Stimulated activated effector memory CD8-positive, alpha-beta T cell treated with anti-CD3 and anti-CD28 coated beads, Interleukin-12 subunit alpha, Interleukin-12 subunit beta, amount 100 ng/mL, for 72 hours (primary cell): ENCODE measurements at regions not wholly inside any gene's neighbourhood (a gene's known extent, or its start where the extent isn't known, plus 50 kb on each side); places are given as distances from the start of the nearest gene placed in this dataset.
A peak's percentile ranks its signal among the peaks of the same experiment; 100 is the strongest.

Source experiments
- ATAC-seq: fragments of 150-1000 bp; cut with Tn5 transposase; 2 replicates; pipeline ENCODE4 v1.10.0; 2021
- DNase-seq, 2 donors: peaks; one replicate each; pipeline ENCODE4 v3.0.0; 2021 to 2022; ENCODE audit warnings: low spot score in 2 of 2
- H3K27ac Mint-ChIP-seq: one replicate; pipeline ENCODE4 v1.8.0; 2022; ENCODE audit warnings: mild to moderate bottlenecking, mixed read lengths
- H3K36me3 Mint-ChIP-seq: one replicate; pipeline ENCODE4 v1.8.0; 2022; ENCODE audit warnings: mild to moderate bottlenecking, mixed read lengths
- H3K4me1 Mint-ChIP-seq: one replicate; pipeline ENCODE4 v1.8.0; 2022; ENCODE audit warnings: mixed read lengths
- H3K4me3 Mint-ChIP-seq: one replicate; pipeline ENCODE4 v1.8.0; 2022; ENCODE audit warnings: mild to moderate bottlenecking, mixed read lengths
- H3K9me3 Mint-ChIP-seq: one replicate; pipeline ENCODE4 v1.8.0; 2022; ENCODE audit warnings: mixed read lengths

- DNase-seq (no peak), ATAC-seq (no peak)
- Mint-ChIP-seq H3K4me3 (no peak overlapping the region), H3K4me1 (no peaks in the 10 kb centered on the region), H3K27ac (no peak overlapping the region), H3K36me3 (no peaks in the 10 kb centered on the region), H3K9me3 (peaks cover 6% of the 10 kb centered on the region)
Observed at GRCh38 chr2:157984866-157985265, 108.7 kb upstream of the ACVR1 start.

- ATAC-seq, result no peak
- H3K4me1 Mint-ChIP-seq, result no peaks in the 10 kb centered on the region
- H3K4me3 Mint-ChIP-seq, result no peak overlapping the region
- H3K27ac Mint-ChIP-seq, result no peak overlapping the region
- no peak for DNase-seq
- H3K36me3 Mint-ChIP-seq, result no peaks in the 10 kb centered on the region
- peaks cover 8% of the 10 kb centered on the region for H3K9me3 Mint-ChIP-seq
Observed at GRCh38 chr2:157980020-157980419, 103.9 kb upstream of the ACVR1 start.

GRCh38 chr2:157971702-157972101 lies 95.6 kb upstream of the ACVR1 start:
- ATAC-seq, result no peak
- no peaks in the 10 kb centered on the region for H3K4me1 Mint-ChIP-seq
- no peak overlapping the region for H3K4me3 Mint-ChIP-seq
- H3K27ac Mint-ChIP-seq, result no peak overlapping the region
- peaks cover 2% of the 10 kb centered on the region for H3K9me3 Mint-ChIP-seq
- DNase-seq, result no peak
- no peaks in the 10 kb centered on the region for H3K36me3 Mint-ChIP-seq

GRCh38 chr2:157967856-157968255 lies 91.7 kb upstream of the ACVR1 start:
- Mint-ChIP-seq H3K4me1 (no peaks in the 10 kb centered on the region), H3K36me3 (no peaks in the 10 kb centered on the region), H3K4me3 (no peak overlapping the region), H3K27ac (no peak overlapping the region), H3K9me3 (no peaks in the 10 kb centered on the region)
- ATAC-seq, result no peak
- DNase-seq, result no peak

- DNase-seq (no peak), ATAC-seq (no peak)
- Mint-ChIP-seq H3K4me1 (no peaks in the 10 kb centered on the region), H3K4me3 (no peak overlapping the region), H3K36me3 (no peaks in the 10 kb centered on the region), H3K9me3 (peaks cover 15% of the 10 kb centered on the region), H3K27ac (no peak overlapping the region)
Observed at GRCh38 chr2:157959249-157959648, 83.1 kb upstream of the ACVR1 start.

- DNase-seq, result no peak
- H3K4me3 Mint-ChIP-seq, result no peak overlapping the region
- no peak overlapping the region for H3K27ac Mint-ChIP-seq
- H3K36me3 Mint-ChIP-seq, result no peaks in the 10 kb centered on the region
- ATAC-seq, result no peak
- H3K9me3 Mint-ChIP-seq, result peaks cover 15% of the 10 kb centered on the region
- no peaks in the 10 kb centered on the region for H3K4me1 Mint-ChIP-seq
Observed at GRCh38 chr2:157957596-157957995, 81.5 kb upstream of the ACVR1 start.

GRCh38 chr2:157952558-157952957 lies 76.4 kb upstream of the ACVR1 start:
- Mint-ChIP-seq H3K4me1 (no peaks in the 10 kb centered on the region), H3K9me3 (peaks cover 8% of the 10 kb centered on the region), H3K36me3 (no peaks in the 10 kb centered on the region), H3K4me3 (no peak overlapping the region), H3K27ac (no peak overlapping the region)
- no peak for ATAC-seq
- DNase-seq, result no peak

- DNase-seq (no peak), ATAC-seq (no peak)
- no peak overlapping the region for H3K27ac Mint-ChIP-seq
- H3K4me3 Mint-ChIP-seq, result no peak overlapping the region
- H3K4me1 Mint-ChIP-seq, result no peaks in the 10 kb centered on the region
- H3K36me3 Mint-ChIP-seq, result no peaks in the 10 kb centered on the region
- H3K9me3 Mint-ChIP-seq, result no peaks in the 10 kb centered on the region
Observed at GRCh38 chr2:157948856-157949255, 72.7 kb upstream of the ACVR1 start.

GRCh38 chr2:157946919-157947557 lies 70.9 kb upstream of the ACVR1 start:
- H3K36me3 Mint-ChIP-seq, result no peaks in the 10 kb centered on the region
- DNase-seq, result no peak
- no peak overlapping the region for H3K4me3 Mint-ChIP-seq
- no peaks in the 10 kb centered on the region for H3K4me1 Mint-ChIP-seq
- H3K9me3 Mint-ChIP-seq, result no peaks in the 10 kb centered on the region
- ATAC-seq, result no peak
- no peak overlapping the region for H3K27ac Mint-ChIP-seq

GRCh38 chr2:157940024-157940423 lies 63.9 kb upstream of the ACVR1 start:
- H3K27ac Mint-ChIP-seq, result no peak overlapping the region
- H3K4me3 Mint-ChIP-seq, result no peak overlapping the region
- H3K36me3 Mint-ChIP-seq, result no peaks in the 10 kb centered on the region
- DNase-seq (no peak), ATAC-seq (peak; percentile 49)
- no peaks in the 10 kb centered on the region for H3K9me3 Mint-ChIP-seq
- H3K4me1 Mint-ChIP-seq, result no peaks in the 10 kb centered on the region

GRCh38 chr2:157938556-157938955 lies 62.4 kb upstream of the ACVR1 start:
- H3K4me1 Mint-ChIP-seq, result no peaks in the 10 kb centered on the region
- ATAC-seq (no peak), DNase-seq (no peak)
- H3K4me3 Mint-ChIP-seq, result no peak overlapping the region
- H3K36me3 Mint-ChIP-seq, result no peaks in the 10 kb centered on the region
- no peak overlapping the region for H3K27ac Mint-ChIP-seq
- no peaks in the 10 kb centered on the region for H3K9me3 Mint-ChIP-seq

- no peaks in the 10 kb centered on the region for H3K9me3 Mint-ChIP-seq
- no peak overlapping the region for H3K27ac Mint-ChIP-seq
- no peak overlapping the region for H3K4me3 Mint-ChIP-seq
- no peak for DNase-seq
- H3K36me3 Mint-ChIP-seq, result no peaks in the 10 kb centered on the region
- no peak for ATAC-seq
- no peaks in the 10 kb centered on the region for H3K4me1 Mint-ChIP-seq
Observed at GRCh38 chr2:157936406-157936805, 60.3 kb upstream of the ACVR1 start.

- Mint-ChIP-seq H3K4me1 (no peaks in the 10 kb centered on the region), H3K9me3 (no peaks in the 10 kb centered on the region), H3K36me3 (no peaks in the 10 kb centered on the region), H3K27ac (no peak overlapping the region), H3K4me3 (no peak overlapping the region)
- ATAC-seq, result peak; percentile 42
- no peak for DNase-seq
Observed at GRCh38 chr2:157935378-157935906, 59.3 kb upstream of the ACVR1 start.

GRCh38 chr2:157934684-157935377 lies 58.7 kb upstream of the ACVR1 start:
- Mint-ChIP-seq H3K4me3 (no peak overlapping the region), H3K4me1 (no peaks in the 10 kb centered on the region), H3K9me3 (no peaks in the 10 kb centered on the region), H3K27ac (no peak overlapping the region), H3K36me3 (no peaks in the 10 kb centered on the region)
- no peak for DNase-seq
- no peak for ATAC-seq

GRCh38 chr2:157933160-157933920 lies 57.2 kb upstream of the ACVR1 start:
- DNase-seq (no peak), ATAC-seq (no peak)
- no peaks in the 10 kb centered on the region for H3K36me3 Mint-ChIP-seq
- no peak overlapping the region for H3K4me3 Mint-ChIP-seq
- no peaks in the 10 kb centered on the region for H3K9me3 Mint-ChIP-seq
- no peaks in the 10 kb centered on the region for H3K4me1 Mint-ChIP-seq
- no peak overlapping the region for H3K27ac Mint-ChIP-seq
